Subcutaneous abdominal adipose tissue (tissue), 5 donors: ENCODE measurements at regions not wholly inside any gene's neighbourhood (a gene's known extent, or its start where the extent isn't known, plus 50 kb on each side); places are given as distances from the start of the nearest gene placed in this dataset.

Experiments used
- H3K27ac ChIP-seq: one replicate; pipeline ENCODE4 v1.7.0; 2013; ENCODE audit warnings: low read depth, mild to moderate bottlenecking, inconsistent platforms, low read length, moderate library complexity
- H3K27me3 ChIP-seq, 5 donors: one replicate each; pipeline ENCODE4 v1.7.0; 2013; ENCODE audit warnings: low read length in 5 of 5, inconsistent platforms in 1 of 5; ENCODE audit not compliant: control insufficient read depth in 5 of 5, insufficient read depth in 4 of 5
- H3K36me3 ChIP-seq, 5 donors: one replicate each; pipeline ENCODE4 v1.7.0; 2013; ENCODE audit warnings: low read length in 5 of 5; ENCODE audit not compliant: control insufficient read depth in 5 of 5, insufficient read depth in 5 of 5
- H3K4me1 ChIP-seq, 5 donors: one replicate each; pipeline ENCODE4 v1.7.0; 2013; ENCODE audit warnings: low read length in 5 of 5, mild to moderate bottlenecking in 3 of 5, moderate library complexity in 1 of 5; ENCODE audit not compliant: control insufficient read depth in 5 of 5, insufficient read depth in 5 of 5
- H3K4me3 ChIP-seq, 5 donors: one replicate each; pipeline ENCODE4 v1.7.0; 2013; ENCODE audit warnings: low read length in 5 of 5, low read depth in 1 of 5
- H3K9ac ChIP-seq, 5 donors: one replicate each; pipeline ENCODE4 v1.7.0; 2013; ENCODE audit warnings: low read length in 5 of 5, mild to moderate bottlenecking in 4 of 5, moderate library complexity in 3 of 5
- H3K9me3 ChIP-seq, 5 donors: one replicate each; pipeline ENCODE4 v1.7.0; 2013; ENCODE audit warnings: low read length in 5 of 5; ENCODE audit not compliant: control insufficient read depth in 5 of 5
- donor health status: healthy.
- donor health status: healthy.
- donor health status: healthy.
- donor health status: healthy.
- donor health status: healthy.

- H3K9ac ChIP-seq: no peak overlapping the region
- H3K36me3 ChIP-seq: no peaks in the 10 kb centered on the region
- no peaks in the 10 kb centered on the region for H3K9me3 ChIP-seq
- no peaks in the 10 kb centered on the region for H3K27me3 ChIP-seq
- no peaks in the 10 kb centered on the region for H3K4me1 ChIP-seq
- H3K4me3 ChIP-seq: no peak overlapping the region
- H3K27ac ChIP-seq: no peak overlapping the region
Measured at GRCh38 chr18:1573732-1574131, 669.1 kb downstream of the ADCYAP1 start.

GRCh38 chr18:1575084-1575483 lies 670.4 kb downstream of the ADCYAP1 start:
- Histone ChIP-seq H3K36me3 (no peaks in the 10 kb centered on the region), H3K27me3 (no peaks in the 10 kb centered on the region)

GRCh38 chr18:1578505-1578904 lies 673.8 kb downstream of the ADCYAP1 start:
- Histone ChIP-seq H3K9me3 (no peaks in the 10 kb centered on the region), H3K4me3 (no peak overlapping the region), H3K27me3 (no peaks in the 10 kb centered on the region), H3K36me3 (no peaks in the 10 kb centered on the region), H3K4me1 (no peaks in the 10 kb centered on the region), H3K27ac (no peak overlapping the region), H3K9ac (no peak overlapping the region)

More at GRCh38 chr18:1575084-1575483, 670.4 kb downstream of the ADCYAP1 start:
- Histone ChIP-seq H3K27ac (no peak overlapping the region), H3K9me3 (no peaks in the 10 kb centered on the region), H3K4me1 (no peaks in the 10 kb centered on the region), H3K9ac (no peak overlapping the region), H3K4me3 (no peak overlapping the region)

- Histone ChIP-seq H3K36me3 (no peaks in the 10 kb centered on the region), H3K9me3 (no peaks in the 10 kb centered on the region), H3K27me3 (no peaks in the 10 kb centered on the region), H3K4me1 (no peaks in the 10 kb centered on the region), H3K27ac (no peak overlapping the region), H3K9ac (no peak overlapping the region), H3K4me3 (no peak overlapping the region)
Measured at GRCh38 chr18:1581581-1581980, 676.9 kb downstream of the ADCYAP1 start.

GRCh38 chr18:1585881-1586488 lies 681.3 kb downstream of the ADCYAP1 start:
- Histone ChIP-seq H3K4me1 (no peaks in the 10 kb centered on the region), H3K27ac (no peak overlapping the region), H3K36me3 (no peaks in the 10 kb centered on the region)

GRCh38 chr18:1593091-1593490 lies 688.4 kb downstream of the ADCYAP1 start:
- H3K27ac ChIP-seq: no peak overlapping the region
- H3K9ac ChIP-seq: no peak overlapping the region
- no peaks in the 10 kb centered on the region for H3K9me3 ChIP-seq
- H3K4me3 ChIP-seq: no peak overlapping the region
- H3K36me3 ChIP-seq: no peaks in the 10 kb centered on the region
- H3K27me3 ChIP-seq: no peaks in the 10 kb centered on the region
- no peaks in the 10 kb centered on the region for H3K4me1 ChIP-seq

More at GRCh38 chr18:1585881-1586488, 681.3 kb downstream of the ADCYAP1 start:
- Histone ChIP-seq H3K9ac (no peak overlapping the region), H3K4me3 (no peak overlapping the region), H3K9me3 (no peaks in the 10 kb centered on the region), H3K27me3 (no peaks in the 10 kb centered on the region)

- Histone ChIP-seq H3K27ac (no peak overlapping the region), H3K27me3 (no peaks in the 10 kb centered on the region), H3K36me3 (no peaks in the 10 kb centered on the region), H3K9ac (no peak overlapping the region), H3K4me3 (no peak overlapping the region), H3K9me3 (no peaks in the 10 kb centered on the region), H3K4me1 (no peaks in the 10 kb centered on the region)
Measured at GRCh38 chr18:1595195-1595594, 690.5 kb downstream of the ADCYAP1 start.

GRCh38 chr18:1599196-1599595 lies 694.5 kb downstream of the ADCYAP1 start:
- Histone ChIP-seq H3K4me1 (no peaks in the 10 kb centered on the region), H3K36me3 (no peaks in the 10 kb centered on the region), H3K9ac (no peak overlapping the region), H3K4me3 (no peak overlapping the region), H3K27me3 (no peaks in the 10 kb centered on the region), H3K27ac (no peak overlapping the region), H3K9me3 (no peaks in the 10 kb centered on the region)

GRCh38 chr18:1604751-1605150 lies 700.1 kb downstream of the ADCYAP1 start:
- H3K27me3 ChIP-seq: no peaks in the 10 kb centered on the region
- H3K9me3 ChIP-seq: no peaks in the 10 kb centered on the region
- H3K9ac ChIP-seq: no peak overlapping the region
- H3K4me1 ChIP-seq: no peaks in the 10 kb centered on the region
- H3K4me3 ChIP-seq: no peak overlapping the region
- H3K27ac ChIP-seq: no peak overlapping the region
- H3K36me3 ChIP-seq: no peaks in the 10 kb centered on the region

- Histone ChIP-seq H3K9ac (no peak overlapping the region), H3K27me3 (no peaks in the 10 kb centered on the region), H3K27ac (no peak overlapping the region), H3K4me3 (no peak overlapping the region), H3K9me3 (no peaks in the 10 kb centered on the region), H3K36me3 (no peaks in the 10 kb centered on the region), H3K4me1 (no peaks in the 10 kb centered on the region)
Measured at GRCh38 chr18:1618364-1618763, 713.7 kb downstream of the ADCYAP1 start.

GRCh38 chr18:1619507-1619906 lies 714.8 kb downstream of the ADCYAP1 start:
- no peaks in the 10 kb centered on the region for H3K36me3 ChIP-seq
- H3K27me3 ChIP-seq: no peaks in the 10 kb centered on the region
- H3K27ac ChIP-seq: no peak overlapping the region
- no peak overlapping the region for H3K4me3 ChIP-seq
- no peaks in the 10 kb centered on the region for H3K9me3 ChIP-seq
- H3K4me1 ChIP-seq: no peaks in the 10 kb centered on the region
- no peak overlapping the region for H3K9ac ChIP-seq
